Hematopoietic multipotent progenitor cell treated with erythropoietin and hydrocortisone succinate and interleukin-3 and kit ligand, for 15 days (in vitro differentiated cells): ENCODE measurements at regions not wholly inside any gene's neighbourhood (a gene's known extent, or its start where the extent isn't known, plus 50 kb on each side); places are given as distances from the start of the nearest gene placed in this dataset.
"Not testable (repeated sequence)": the region's sequence is repeated elsewhere in the genome, so short reads cannot be mapped to it uniquely, and the experiment has no call there.

Experiments
- DNase-seq: peaks from one replicate; pipeline ENCODE4 v3.0.0-alpha.2; 2015; ENCODE audit warnings: low spot score

GRCh38 chr5:53160895-53161294 is 51.3 kb upstream of the MOCS2 start:
- no peak for DNase-seq

DNA sequence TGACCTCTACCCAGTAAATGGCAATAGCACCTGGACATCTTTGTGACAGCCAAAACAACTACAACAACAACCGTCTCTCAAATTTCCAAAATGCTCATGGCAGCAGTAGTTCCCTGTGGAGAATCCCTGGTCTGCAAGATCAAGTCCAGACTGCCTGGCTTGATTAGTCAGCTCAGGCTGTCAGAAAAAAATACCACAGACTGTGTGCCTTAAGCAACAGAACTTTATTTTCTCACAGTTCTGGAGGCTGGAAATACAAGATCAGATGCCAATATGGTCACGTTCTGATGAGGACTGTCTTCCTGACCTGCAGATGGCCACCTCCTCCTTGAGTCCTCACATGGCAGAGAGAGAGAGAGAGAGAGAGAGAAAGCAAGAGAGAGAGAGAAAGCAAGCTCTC is 52.3 kb upstream of the MOCS2 start:
- DNase-seq, result no peak

DNA sequence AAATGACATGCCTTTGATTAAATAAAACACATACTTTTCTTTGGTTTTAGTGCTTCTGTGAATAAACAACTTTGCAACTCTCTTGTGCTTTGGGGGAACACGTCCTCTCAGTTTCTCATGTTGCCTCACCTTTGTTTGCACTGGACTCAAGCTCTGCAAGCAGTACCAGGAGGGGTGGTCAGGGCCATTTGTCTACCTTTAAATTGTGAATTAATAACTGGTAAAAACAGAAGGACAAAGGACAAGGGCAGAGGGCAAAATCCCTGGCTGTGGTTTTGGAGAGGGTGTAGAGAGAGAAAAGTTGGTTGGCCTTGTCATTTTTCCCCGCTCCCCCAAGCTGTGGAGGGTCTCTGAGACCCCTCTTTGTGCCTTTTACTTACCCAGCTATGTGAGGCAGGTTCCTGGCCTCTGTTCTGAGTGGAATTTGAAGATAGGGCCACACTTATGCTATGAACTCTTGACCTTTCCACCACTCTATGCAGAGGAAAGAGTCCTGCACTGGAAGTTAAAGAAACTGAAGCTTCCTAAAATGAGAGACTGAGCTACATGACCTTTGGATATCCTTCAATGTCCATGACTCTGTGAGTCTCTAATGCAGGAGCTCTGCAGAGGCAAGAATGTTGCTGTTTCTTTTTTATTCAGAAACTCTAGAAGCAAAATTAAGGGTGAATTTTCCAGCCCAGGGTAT is 55.1 kb upstream of the MOCS2 start:
- no peak for DNase-seq

DNA sequence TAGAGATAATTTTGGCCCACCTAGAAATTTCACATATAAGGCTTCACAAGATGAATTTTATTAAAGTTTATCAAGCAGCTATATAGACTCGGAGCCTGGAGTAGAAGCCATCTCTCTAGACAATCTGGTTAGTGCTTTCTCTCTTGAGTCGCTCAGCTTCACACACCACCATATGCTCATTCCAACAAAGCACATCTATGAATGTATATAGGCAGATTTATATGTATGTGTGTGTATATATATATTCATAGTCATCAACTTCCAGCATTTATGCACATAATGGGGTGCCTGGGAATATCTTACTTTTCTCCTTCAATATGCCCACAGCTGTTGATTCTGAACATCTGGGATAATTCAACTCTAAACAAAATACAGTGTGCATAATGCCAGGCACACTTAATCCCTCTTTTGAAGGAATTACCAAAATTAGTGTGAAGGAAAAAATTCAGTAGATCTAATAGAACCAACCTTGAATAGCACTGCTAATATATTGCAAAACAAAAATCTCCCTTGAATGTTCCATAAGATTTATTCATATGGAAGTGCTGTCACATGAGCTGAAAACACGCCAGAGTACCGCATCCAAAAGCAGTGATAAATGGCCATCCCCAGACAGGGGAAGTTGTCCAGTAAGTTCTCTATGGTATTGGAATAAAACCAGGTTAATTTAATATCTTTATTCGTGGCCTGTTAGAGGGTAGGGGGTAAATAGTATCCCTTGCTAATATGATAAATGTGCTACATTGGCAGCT is 56.0 kb upstream of the MOCS2 start:
- no peak for DNase-seq

- no peak for DNase-seq
Measured at GRCh38 chr5:53166183-53166495, 56.6 kb upstream of the MOCS2 start.

DNA sequence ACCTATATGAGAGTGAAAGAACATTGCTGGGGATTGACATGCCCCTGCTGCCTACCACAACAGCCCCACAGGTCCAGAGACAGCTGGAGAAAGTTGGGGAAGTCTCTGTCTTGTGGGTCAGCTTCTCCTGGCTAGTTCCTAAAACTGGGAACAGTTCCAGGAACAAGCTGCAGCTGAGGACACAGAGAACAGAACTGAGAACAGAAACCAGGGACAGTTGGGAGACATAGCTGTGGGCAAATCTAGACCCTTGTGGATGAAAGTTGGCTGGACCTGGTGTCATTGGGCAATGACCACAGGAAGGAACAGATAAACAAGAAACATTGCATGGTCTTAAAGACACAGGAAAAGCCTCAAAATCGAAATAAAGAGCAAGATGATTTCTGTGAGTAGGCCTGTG is 58.3 kb upstream of the MOCS2 start:
- DNase-seq, result no peak

GRCh38 chr5:53169933-53170332 is 60.4 kb upstream of the MOCS2 start:
- DNase-seq, result no peak

GRCh38 chr5:53170746-53171349 is 61.3 kb upstream of the MOCS2 start:
- DNase-seq, result no peak

- DNase-seq, result not testable (repeated sequence)
Measured at GRCh38 chr5:53172073-53172472, 62.5 kb upstream of the MOCS2 start.

GRCh38 chr5:53172630-53173029 is 63.1 kb upstream of the MOCS2 start:
- no peak for DNase-seq

- no peak for DNase-seq
Measured at GRCh38 chr5:53173083-53173482, 63.5 kb upstream of the MOCS2 start.

DNA sequence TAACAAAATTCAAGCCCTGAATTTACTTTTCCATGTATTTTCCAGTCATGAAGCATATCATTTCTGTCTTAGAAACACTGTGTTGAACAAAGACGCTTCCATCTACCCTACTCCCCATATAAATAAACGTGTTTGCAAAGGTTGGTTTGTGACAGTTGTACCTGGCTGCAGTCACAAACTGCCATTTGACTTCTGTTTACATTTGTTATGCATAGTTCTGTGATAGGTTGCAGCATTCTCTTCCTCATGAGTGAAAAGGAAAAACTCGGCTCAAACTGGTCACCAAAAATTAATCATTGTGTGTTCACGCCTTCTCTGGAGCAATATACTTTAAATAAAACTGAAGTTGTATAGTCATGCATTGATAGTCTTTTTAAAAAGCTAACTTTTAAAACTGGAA is 69.3 kb upstream of the MOCS2 start:
- DNase-seq, result no peak

- no peak for DNase-seq
Measured at GRCh38 chr5:53179691-53180090, 70.1 kb upstream of the MOCS2 start.

GRCh38 chr5:53180538-53180937 is 71.0 kb upstream of the MOCS2 start:
- DNase-seq, result no peak

DNA sequence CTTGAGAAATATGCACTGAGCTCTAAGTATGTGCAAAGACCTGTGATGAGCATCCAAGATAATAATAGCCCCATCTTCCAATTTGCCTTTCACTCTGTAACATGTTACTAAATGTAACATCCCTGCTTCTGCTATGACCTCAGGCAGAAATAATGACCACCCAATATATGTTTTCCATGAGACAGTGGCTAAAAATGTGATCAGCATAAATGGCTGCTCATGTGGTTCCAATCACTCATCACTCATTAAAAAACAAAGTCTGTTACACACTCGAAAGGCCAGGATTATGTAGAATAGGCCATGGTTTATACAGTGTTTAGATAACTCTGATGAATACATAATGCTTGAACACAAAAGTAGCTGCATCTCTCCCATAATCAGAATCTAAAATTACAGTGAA is 71.4 kb upstream of the MOCS2 start:
- DNase-seq, result no peak

GRCh38 chr5:53183880-53184279 is 74.3 kb upstream of the MOCS2 start:
- DNase-seq, result no peak

- no peak for DNase-seq
Measured at GRCh38 chr5:53191548-53192165, 82.1 kb upstream of the MOCS2 start.

DNA sequence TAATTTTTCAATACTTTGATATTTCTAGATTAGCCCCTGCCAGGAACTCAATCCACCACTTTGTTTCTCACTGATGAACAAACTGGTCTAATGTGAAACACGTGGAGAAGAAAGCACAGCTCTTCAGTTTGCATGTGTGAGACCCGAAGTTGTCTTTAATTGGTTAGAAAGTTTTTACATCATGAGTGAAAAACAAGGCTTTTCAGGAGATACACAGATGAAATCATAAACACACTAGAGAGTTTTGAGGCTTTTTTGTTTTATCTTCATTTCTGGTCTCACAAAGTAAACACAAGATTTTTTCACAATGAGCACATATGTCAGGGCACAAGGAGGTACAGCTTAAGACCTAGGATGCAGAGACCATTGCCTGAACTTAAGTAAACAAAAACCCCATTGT is 84.5 kb upstream of the MOCS2 start:
- DNase-seq, result no peak

DNA sequence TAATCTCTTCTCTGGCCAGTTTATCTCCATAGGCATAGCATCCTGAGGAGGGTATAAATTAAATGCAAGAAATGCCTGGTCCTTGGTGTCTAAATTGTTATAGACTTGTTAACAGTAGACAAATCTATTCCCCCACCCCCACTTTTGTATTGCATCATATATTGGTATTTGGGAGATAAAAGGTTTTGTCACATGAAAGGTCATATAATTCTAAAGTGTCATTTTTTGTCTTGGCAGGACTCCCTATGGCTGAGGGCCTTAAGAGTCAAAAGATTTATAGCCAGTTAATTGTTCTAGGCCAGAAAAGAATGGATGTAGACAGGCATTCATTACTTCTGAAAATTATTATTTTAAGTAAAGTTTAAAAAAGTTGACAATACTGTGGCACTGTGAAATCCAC is 90.3 kb upstream of the MOCS2 start:
- DNase-seq, result no peak

DNA sequence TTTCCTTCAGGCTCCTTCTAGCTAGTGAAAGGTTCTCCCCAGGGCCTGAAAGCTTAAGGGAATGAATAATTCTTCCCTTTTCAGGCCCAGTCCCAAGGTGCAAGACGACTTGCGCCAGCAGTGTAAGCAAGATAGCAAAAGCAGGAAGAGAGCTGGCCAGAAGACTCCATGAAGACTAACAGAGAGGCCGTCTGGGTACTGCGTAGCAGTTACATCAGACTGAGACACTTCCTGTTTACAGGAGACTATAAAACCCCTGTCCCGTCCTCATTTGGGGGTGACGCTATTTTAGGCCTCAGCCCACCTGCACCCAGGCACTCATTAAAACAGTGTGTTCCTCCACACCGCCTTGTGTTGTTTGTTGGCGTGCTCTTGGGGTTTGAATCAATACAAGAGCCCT is 90.7 kb upstream of the MOCS2 start:
- DNase-seq, result no peak

DNA sequence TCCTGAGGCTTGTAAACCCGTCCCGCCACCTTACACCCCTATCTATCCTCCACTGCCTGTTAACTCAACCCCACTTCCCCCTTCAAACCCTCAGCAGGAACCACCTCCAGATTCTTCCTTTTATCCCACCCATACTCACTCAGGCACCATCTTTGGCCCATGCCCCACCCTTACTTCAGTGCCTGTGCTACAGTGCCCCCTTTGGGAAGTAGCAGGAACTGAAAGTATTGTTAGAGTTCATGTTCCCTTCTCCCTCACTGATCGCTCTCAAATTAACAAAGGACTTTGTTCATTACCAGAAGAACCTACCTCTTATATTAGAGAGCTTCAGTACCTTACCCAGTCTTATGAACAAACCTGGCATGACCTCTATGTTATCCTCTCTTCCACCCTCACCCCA is 92.2 kb upstream of the MOCS2 start:
- no peak for DNase-seq

DNA sequence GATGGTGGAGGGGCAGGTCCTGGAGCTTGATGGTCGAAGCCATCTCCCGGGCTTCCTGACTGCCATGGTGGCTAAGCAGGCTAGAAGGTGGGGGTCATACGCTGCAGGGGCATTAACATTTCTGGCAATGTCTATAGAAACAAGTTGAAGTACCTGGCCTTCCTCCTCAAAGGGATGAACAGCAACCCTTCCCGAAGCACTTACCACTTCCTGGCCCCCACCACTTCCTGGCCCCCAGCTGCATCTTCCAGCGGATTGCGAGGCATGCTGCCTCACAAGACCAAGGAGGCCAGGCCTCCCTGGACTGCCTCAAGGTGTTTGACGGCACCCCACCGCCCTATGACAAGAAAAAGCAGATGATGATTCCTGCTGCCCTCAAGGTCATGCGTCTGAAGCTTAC is 97.0 kb upstream of the MOCS2 start:
- DNase-seq, result no peak

DNA sequence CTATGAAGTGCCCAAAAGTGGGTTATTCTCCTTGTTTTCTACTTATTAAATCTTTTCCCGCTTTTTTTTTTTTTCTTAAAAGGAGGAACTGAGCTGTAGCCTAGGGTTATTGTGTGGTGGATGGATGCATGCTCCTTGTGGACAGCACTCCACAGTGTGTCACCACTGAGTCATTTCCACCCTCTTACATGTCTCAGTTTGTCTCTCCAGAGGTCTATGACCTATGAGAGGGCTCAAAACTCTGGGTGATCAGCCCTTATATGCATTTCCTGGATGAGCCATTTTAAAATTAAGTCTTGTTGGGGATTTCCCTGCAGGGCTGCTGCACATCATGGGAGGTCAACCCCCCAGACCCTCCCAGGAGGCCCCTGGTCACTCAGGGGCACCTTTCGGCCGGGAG is 102.2 kb upstream of the MOCS2 start:
- no peak for DNase-seq
